ENCODE measurements at regions not wholly inside any gene's neighbourhood (a gene's known extent, or its start where the extent isn't known, plus 50 kb on each side); places are given as distances from the start of the nearest gene placed in this dataset.

GRCh38 chr2:191746346-191747169, 68.6 kb downstream of the NABP1 start:
- Histone ChIP-seq H3K4me3 (no peak overlapping the region), H3K36me3 (ENCODE audit: low read depth) (no peaks in the 10 kb centered on the region), H3K4me1 (ENCODE audit: low read depth) (no peaks in the 10 kb centered on the region), H3K9me3 (no peaks in the 10 kb centered on the region)
- no peak for DNase-seq
- no peak for ATAC-seq
- TF ChIP-seq CTCF (IDR thresholded peaks at IDR 0.05) = no peak
- intact Hi-C loops (cut with DNase I, micrococcal nuclease) = no loop called here

GRCh38 chr2:191747170-191747530, 69.2 kb downstream of the NABP1 start:
- ATAC-seq (no peak), DNase-seq (no peak)
- TF ChIP-seq CTCF (IDR thresholded peaks at IDR 0.05) = no peak
- no peak overlapping the region for H3K4me3 ChIP-seq
- intact Hi-C loops (cut with DNase I, micrococcal nuclease) = no loop called here
- no peaks in the 10 kb centered on the region for H3K36me3 ChIP-seq (ENCODE audit: low read depth)
- no peaks in the 10 kb centered on the region for H3K4me1 ChIP-seq (ENCODE audit: low read depth)
- H3K9me3 ChIP-seq = no peaks in the 10 kb centered on the region

GRCh38 chr2:191748059-191748461, 70.1 kb downstream of the NABP1 start:
- no peak for ATAC-seq
- Histone ChIP-seq H3K36me3 (ENCODE audit: low read depth) (no peaks in the 10 kb centered on the region), H3K4me1 (ENCODE audit: low read depth) (no peaks in the 10 kb centered on the region), H3K9me3 (no peaks in the 10 kb centered on the region), H3K4me3 (no peak overlapping the region)
- no peak for TF ChIP-seq CTCF (IDR thresholded peaks at IDR 0.05)
- no peak for DNase-seq
- intact Hi-C loops (cut with DNase I, micrococcal nuclease) = no loop called here

GRCh38 chr2:191748528-191749180, 70.7 kb downstream of the NABP1 start:
- ATAC-seq = no peak
- DNase-seq = no peak
- Histone ChIP-seq H3K36me3 (ENCODE audit: low read depth) (no peaks in the 10 kb centered on the region), H3K4me3 (no peak overlapping the region), H3K9me3 (no peaks in the 10 kb centered on the region), H3K4me1 (ENCODE audit: low read depth) (no peaks in the 10 kb centered on the region)
- no peak for TF ChIP-seq CTCF (IDR thresholded peaks at IDR 0.05)
- intact Hi-C loops (cut with DNase I, micrococcal nuclease) = no loop called here

- DNase-seq (no peak), ATAC-seq (peak; percentile 41)
- Histone ChIP-seq H3K36me3 (ENCODE audit: low read depth) (no peaks in the 10 kb centered on the region), H3K4me3 (no peak overlapping the region), H3K4me1 (ENCODE audit: low read depth) (no peaks in the 10 kb centered on the region), H3K9me3 (no peaks in the 10 kb centered on the region)
- intact Hi-C loops (cut with DNase I, micrococcal nuclease) = no loop called here
- TF ChIP-seq CTCF (IDR thresholded peaks at IDR 0.05) = no peak
Measured at GRCh38 chr2:191749181-191749540, 71.2 kb downstream of the NABP1 start.

Data from mucosa of descending colon (tissue), 3 donors.